ENCODE measurements at regions not wholly inside any gene's neighbourhood (a gene's known extent, or its start where the extent isn't known, plus 50 kb on each side); places are given as distances from the start of the nearest gene placed in this dataset.

DNA sequence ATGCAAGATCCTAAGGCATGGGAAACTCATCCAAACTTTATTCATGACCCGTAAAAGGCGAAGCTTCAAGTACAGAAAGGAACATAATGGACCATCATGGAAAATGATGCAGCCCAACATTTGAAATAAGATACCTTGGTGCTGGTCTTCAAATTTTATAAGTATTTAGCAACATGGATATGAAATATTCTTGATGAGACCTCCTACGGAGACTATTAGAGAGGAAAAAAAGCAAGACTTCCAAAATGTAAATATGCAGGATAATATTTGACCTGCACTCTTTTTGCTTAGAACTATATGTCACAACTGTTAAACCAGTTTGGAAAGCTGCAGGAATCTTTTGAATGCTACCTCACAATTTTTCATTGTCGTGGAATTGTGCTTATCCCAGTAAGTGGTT is 168.8 kb upstream of the ARID2 start:
- in situ Hi-C loops (cut with HindIII; ENCODE audit: low sequenced_read_pairs) = no loop called here
- H3K4me3 ChIP-seq (ENCODE audit: low read depth, low read length) = no peak overlapping the region
- DNase-seq (ENCODE audit: low read depth) = no peak
- TF ChIP-seq, protein P1, sequence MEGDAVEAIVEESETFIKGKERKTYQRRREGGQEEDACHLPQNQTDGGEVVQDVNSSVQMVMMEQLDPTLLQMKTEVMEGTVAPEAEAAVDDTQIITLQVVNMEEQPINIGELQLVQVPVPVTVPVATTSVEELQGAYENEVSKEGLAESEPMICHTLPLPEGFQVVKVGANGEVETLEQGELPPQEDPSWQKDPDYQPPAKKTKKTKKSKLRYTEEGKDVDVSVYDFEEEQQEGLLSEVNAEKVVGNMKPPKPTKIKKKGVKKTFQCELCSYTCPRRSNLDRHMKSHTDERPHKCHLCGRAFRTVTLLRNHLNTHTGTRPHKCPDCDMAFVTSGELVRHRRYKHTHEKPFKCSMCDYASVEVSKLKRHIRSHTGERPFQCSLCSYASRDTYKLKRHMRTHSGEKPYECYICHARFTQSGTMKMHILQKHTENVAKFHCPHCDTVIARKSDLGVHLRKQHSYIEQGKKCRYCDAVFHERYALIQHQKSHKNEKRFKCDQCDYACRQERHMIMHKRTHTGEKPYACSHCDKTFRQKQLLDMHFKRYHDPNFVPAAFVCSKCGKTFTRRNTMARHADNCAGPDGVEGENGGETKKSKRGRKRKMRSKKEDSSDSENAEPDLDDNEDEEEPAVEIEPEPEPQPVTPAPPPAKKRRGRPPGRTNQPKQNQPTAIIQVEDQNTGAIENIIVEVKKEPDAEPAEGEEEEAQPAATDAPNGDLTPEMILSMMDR (IDR thresholded peaks at IDR 0.05; ENCODE audit: low read depth, low read length, missing control alignments) = no peak

GRCh38 chr12:45561488-45561887 is 168.0 kb upstream of the ARID2 start:
- H3K4me3 ChIP-seq (ENCODE audit: low read depth, low read length) = no peak overlapping the region
- DNase-seq (ENCODE audit: low read depth) = no peak
- in situ Hi-C loops (cut with HindIII; ENCODE audit: low sequenced_read_pairs) = no loop called here
- TF ChIP-seq, protein P1 (IDR thresholded peaks at IDR 0.05; ENCODE audit: low read depth, low read length, missing control alignments) = no peak

DNA sequence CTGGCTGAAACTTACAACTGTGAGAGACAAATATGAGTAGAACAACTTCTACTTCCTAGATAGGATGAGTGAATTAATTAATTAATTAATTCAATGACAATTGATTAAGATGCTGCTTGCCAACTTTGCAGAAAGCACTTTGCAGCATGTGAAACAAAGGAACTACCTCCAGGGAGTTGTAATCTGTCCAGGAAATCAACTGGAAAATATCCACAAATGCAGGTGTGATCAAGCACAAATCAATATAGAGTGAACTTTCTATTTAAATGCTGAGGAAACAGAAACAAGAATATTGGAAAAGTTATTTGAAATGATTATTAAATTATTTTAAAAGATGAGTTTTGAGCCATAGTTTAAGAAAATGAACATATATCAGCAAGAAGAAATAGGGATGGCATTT is 163.9 kb upstream of the ARID2 start:
- TF ChIP-seq, protein P1 (IDR thresholded peaks at IDR 0.05; ENCODE audit: low read depth, low read length, missing control alignments) = no peak
- DNase-seq (ENCODE audit: low read depth) = no peak
- in situ Hi-C loops (cut with HindIII; ENCODE audit: low sequenced_read_pairs) = no loop called here
- no peak overlapping the region for H3K4me3 ChIP-seq (ENCODE audit: low read depth, low read length)

DNA sequence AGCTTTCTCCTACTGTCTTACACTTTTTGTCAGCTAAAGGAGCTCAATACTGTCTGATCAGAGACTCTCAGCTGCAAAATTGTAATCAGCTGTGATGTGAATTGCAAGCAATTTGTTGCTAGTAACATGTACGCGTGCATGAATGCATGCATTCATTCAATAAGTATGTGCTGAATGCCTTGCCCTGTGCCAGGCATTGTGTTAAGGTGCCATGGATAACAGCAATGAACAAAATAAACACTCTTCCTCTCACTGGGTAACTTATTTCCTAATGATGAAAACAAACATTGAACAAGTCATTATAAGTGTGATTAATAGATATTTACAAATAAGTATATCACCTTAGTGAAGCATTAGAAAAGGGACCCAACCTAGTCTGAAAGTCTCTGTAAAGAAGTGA is 163.2 kb upstream of the ARID2 start:
- in situ Hi-C loops (cut with HindIII; ENCODE audit: low sequenced_read_pairs) = no loop called here
- no peak for DNase-seq (ENCODE audit: low read depth)
- TF ChIP-seq, protein P1 (IDR thresholded peaks at IDR 0.05; ENCODE audit: low read depth, low read length, missing control alignments) = no peak
- H3K4me3 ChIP-seq (ENCODE audit: low read depth, low read length) = no peak overlapping the region

- no peak for DNase-seq (ENCODE audit: low read depth)
- in situ Hi-C loops (cut with HindIII; ENCODE audit: low sequenced_read_pairs) = no loop called here
- H3K4me3 ChIP-seq (ENCODE audit: low read depth, low read length) = no peak overlapping the region
- TF ChIP-seq, protein P1 (IDR thresholded peaks at IDR 0.05; ENCODE audit: low read depth, low read length, missing control alignments) = no peak
Measured at GRCh38 chr12:45568808-45569207, 160.7 kb upstream of the ARID2 start.

DNA sequence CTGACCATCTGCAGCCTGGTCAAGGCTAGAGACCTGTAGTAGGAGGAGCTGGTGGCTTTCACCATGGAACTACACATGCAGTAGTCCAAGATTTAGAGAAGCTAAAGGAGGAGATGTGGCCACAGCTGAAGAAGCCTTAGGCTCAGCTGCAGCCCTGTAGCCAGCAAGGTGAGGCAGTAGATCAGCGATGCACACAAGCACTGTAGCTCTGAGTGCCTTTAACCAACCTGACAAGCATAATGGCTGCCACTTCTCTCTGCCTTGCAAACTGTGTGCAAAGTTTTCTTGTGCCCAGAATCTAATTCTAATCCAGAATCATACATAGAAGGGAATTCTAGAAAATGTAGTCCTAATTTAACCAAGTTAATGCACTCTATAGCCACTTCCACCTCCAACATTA is 159.0 kb upstream of the ARID2 start:
- TF ChIP-seq, protein P1 (IDR thresholded peaks at IDR 0.05; ENCODE audit: low read depth, low read length, missing control alignments) = no peak
- DNase-seq (ENCODE audit: low read depth) = no peak
- no peak overlapping the region for H3K4me3 ChIP-seq (ENCODE audit: low read depth, low read length)
- in situ Hi-C loops (cut with HindIII; ENCODE audit: low sequenced_read_pairs) = no loop called here

DNA sequence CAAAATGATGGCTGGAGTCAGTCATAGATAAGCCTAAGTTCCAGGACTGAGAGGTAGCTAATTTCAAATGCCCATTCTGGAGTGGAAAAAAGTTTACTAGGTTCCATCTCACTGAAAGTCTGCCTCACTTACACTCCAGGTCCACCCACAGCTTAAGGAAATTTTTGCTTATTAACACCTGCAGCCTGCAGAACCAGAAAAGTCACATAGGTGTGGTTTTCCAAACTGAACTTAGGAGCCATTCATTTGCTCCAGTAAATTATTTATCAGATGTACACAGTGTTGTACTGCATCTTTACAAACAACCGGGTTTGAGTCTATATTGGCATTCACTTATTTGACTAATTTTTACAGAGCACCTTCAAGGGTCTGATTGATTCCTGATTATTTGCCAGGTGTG is 157.4 kb upstream of the ARID2 start:
- in situ Hi-C loops (cut with HindIII; ENCODE audit: low sequenced_read_pairs) = no loop called here
- DNase-seq (ENCODE audit: low read depth) = no peak
- TF ChIP-seq, protein P1 (IDR thresholded peaks at IDR 0.05; ENCODE audit: low read depth, low read length, missing control alignments) = no peak
- no peak overlapping the region for H3K4me3 ChIP-seq (ENCODE audit: low read depth, low read length)
